Head of caudate nucleus (tissue), 42 donors: ENCODE measurements at regions not wholly inside any gene's neighbourhood (a gene's known extent, or its start where the extent isn't known, plus 50 kb on each side); places are given as distances from the start of the nearest gene placed in this dataset.
"Not testable (repeated sequence)": the region's sequence is repeated elsewhere in the genome, so short reads cannot be mapped to it uniquely, and the experiment has no call there.

ENCODE experiments used
- DNase-seq, 42 donors: peaks; one replicate each; pipeline versions ENCODE4 v3.0.0 to v3.0.0-alpha.2; 2020 to 2021; ENCODE audit warnings: mixed read lengths in 7 of 42
- intact Hi-C: fragments of 100-400 bp; cut with DNase I; formaldehyde crosslinking; loops from one replicate; pipeline ENCODE4 v1.15.0; 2022

GRCh38 chr1:218930472-218931241, 243.0 kb upstream of the LYPLAL1 start:
- DNase-seq, result no peak
- intact Hi-C loops, result no loop called here

DNA sequence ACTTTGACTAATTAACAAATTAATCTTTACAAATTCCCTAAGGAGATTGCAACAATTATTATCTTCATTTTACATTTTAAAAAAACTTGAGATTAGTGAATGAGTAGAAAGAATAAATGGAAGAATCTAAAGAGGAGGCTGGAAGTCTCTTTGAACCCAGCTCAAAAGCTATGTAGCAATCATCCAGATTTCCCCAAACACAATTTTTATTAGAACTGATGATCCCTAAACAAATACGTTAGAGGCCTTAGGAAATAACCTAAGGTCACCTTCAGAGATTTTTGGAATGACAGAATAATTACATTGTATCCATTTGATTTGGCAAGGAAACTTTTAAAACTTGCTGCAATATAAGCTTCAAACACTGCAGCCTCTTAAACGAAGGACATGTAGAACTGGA, 242.4 kb upstream of the LYPLAL1 start:
- intact Hi-C loops, result no loop called here
- no peak for DNase-seq

DNA sequence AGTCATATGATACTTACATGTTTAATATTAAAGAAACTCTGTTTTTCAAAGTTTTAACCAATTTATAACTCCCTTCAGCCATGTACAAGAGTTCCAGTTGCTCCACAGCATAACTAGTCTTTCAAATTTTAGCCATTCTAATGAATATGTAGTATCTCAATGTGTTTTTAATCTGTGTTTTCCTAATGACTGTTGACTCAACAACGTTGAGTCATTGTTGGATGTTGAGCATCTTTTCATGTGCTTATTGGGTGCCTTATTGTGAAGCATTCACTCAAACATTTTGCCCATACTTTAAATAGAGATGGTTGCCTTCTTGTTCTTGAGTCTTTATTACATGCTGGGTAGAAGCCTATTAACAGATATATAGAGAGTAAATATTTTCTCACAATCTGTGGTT, 240.2 kb upstream of the LYPLAL1 start:
- no peak for DNase-seq
- intact Hi-C loops, result no loop called here

- intact Hi-C loops, DNase-seq: not testable (repeated sequence)
These were observed 238.3 kb upstream of the LYPLAL1 start for GRCh38 chr1:218935408-218935807.

GRCh38 chr1:218938259-218938658, 235.4 kb upstream of the LYPLAL1 start:
- intact Hi-C loops, result no loop called here

DNA sequence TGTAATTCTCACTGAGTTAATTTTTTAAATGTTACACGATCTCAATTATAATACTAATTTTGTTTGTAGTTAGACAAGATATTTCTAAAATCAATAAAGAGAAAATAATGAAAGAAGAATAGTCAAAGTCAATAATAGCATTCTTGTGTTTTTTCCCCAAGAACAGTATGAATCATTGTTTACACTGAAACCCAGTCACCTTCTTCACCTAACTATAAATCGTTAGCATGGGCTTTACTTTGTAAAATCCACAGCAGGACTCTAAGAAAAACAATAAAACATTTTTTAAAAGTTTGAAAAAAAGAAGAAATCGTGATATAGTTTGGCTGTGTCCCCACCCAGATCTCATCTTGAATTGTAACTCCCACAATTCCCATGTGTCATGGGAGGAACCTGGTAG, 234.6 kb upstream of the LYPLAL1 start:
- intact Hi-C loops, result no loop called here
- DNase-seq, result no peak

More at GRCh38 chr1:218938259-218938658, 235.4 kb upstream of the LYPLAL1 start:
- no peak for DNase-seq

GRCh38 chr1:218942431-218942830, 231.2 kb upstream of the LYPLAL1 start:
- no peak for DNase-seq
- intact Hi-C loops, result no loop called here

DNA sequence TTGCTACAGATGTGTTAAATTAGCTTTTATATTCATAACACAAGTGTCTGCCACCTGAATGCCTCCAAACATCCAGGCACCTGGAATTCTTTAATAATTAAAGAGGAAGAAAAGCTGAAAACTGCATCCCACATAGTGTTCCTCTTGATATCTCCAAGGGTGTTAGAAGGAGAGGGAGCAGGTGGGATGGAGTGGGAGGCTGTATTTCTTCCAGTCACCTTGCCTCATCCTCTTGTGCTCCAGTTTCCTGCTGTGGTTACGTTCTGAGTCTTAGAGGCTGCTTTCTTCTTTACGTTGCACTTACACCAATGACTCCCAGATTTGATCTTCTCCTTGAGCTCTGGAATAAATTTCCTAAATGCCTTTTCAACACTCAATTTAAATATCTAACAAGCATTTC, 230.3 kb upstream of the LYPLAL1 start:
- DNase-seq, result peak in 22 of 42 donors; percentile 2 to 68 (median 22)
- intact Hi-C loops, result no loop called here

DNA sequence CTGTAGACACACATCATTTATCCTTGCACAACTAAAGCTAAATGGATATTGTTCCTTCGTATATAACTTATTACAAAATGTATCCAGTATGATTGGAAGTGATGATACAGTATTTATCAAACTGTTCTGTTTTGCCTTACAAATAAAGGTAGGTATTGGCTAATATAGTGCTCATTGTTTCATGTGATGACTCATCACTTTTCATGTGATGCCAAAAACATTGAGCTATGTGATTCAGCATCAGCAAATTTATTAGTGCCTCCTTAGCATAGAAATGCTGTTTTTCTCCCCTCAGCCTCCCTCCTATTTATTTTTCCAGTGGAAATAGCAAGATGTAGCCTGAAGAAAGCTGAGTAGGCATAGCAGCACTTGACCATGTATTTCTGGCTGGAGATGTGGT, 228.6 kb upstream of the LYPLAL1 start:
- no peak for DNase-seq
- intact Hi-C loops, result no loop called here

GRCh38 chr1:218946147-218946546, 227.5 kb upstream of the LYPLAL1 start:
- DNase-seq, result no peak
- intact Hi-C loops, result no loop called here

- no peak for DNase-seq
- intact Hi-C loops, result no loop called here
These were observed 225.2 kb upstream of the LYPLAL1 start for GRCh38 chr1:218948446-218948845.

DNA sequence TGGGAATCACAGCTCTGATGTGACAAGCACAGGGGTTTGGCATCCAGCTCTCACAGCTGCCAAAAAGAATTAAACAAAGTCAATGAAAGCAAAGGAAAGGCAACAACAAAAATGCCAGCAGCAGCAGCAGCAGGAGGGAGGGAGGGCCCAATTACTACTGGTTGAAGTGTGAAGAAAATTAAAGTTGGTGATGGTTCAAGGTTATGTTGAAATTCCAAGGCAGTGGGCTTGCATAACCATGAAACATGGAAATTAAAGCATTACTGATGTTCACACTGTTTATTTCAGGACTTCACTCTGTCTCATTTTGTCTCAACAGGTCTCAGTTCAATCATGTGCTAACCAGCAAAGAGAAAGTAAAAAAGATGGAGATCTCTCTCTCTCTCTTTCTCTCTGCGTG, 220.3 kb upstream of the LYPLAL1 start:
- peak in 1 of 42 donors; percentile 17 for DNase-seq
- intact Hi-C loops, result no loop called here

- intact Hi-C loops, result no loop called here
- DNase-seq, result no peak
These were observed 215.7 kb upstream of the LYPLAL1 start for GRCh38 chr1:218957971-218958370.

GRCh38 chr1:218959784-218960183, 213.9 kb upstream of the LYPLAL1 start:
- DNase-seq, result no peak
- intact Hi-C loops, result no loop called here

- no peak for DNase-seq
- intact Hi-C loops, result no loop called here
These were observed 209.1 kb upstream of the LYPLAL1 start for GRCh38 chr1:218964471-218965185.

DNA sequence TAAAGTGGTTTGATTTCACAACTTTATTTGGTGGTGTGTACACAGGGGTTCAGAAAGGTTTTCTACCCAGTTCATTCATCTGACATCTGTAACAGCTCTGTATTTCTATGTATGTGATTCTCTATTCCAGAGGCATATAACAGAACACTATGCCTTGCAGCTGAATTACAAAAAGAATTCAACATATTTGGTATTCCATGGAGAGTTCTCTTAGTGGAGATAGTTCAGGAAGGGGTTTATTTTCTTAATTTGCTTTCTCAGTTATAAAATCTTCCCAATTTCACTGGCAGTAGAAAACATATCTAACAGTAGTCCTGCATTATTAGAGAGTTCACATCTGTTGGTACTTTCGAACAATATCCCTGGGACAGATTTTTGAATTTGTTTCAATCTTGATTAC, 207.9 kb upstream of the LYPLAL1 start:
- no peak for DNase-seq
- intact Hi-C loops, result no loop called here

DNA sequence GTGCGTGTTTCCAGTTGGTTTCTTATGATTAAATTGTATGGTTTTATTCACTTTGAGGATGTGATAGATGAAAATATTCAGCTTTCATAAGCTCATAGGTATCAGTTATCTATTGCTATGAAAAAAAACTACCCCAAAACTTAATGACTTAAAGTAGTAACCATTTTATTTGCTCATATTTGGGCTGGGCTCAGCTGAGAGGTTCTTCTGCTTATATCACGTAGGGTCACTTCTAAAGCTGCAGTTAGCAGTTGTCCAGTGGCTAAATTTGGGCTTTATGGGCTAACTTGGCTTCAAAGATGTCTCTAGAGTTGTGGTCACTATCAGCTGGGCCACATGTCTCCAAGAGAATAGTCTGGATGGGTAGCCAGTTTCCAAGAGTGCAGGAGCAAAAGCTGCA, 206.4 kb upstream of the LYPLAL1 start:
- DNase-seq, result no peak
- intact Hi-C loops, result no loop called here

GRCh38 chr1:218967836-218968235, 205.8 kb upstream of the LYPLAL1 start:
- DNase-seq, result no peak
- intact Hi-C loops, result no loop called here

GRCh38 chr1:218969006-218969405, 204.7 kb upstream of the LYPLAL1 start:
- DNase-seq, result no peak
- intact Hi-C loops, result no loop called here

DNA sequence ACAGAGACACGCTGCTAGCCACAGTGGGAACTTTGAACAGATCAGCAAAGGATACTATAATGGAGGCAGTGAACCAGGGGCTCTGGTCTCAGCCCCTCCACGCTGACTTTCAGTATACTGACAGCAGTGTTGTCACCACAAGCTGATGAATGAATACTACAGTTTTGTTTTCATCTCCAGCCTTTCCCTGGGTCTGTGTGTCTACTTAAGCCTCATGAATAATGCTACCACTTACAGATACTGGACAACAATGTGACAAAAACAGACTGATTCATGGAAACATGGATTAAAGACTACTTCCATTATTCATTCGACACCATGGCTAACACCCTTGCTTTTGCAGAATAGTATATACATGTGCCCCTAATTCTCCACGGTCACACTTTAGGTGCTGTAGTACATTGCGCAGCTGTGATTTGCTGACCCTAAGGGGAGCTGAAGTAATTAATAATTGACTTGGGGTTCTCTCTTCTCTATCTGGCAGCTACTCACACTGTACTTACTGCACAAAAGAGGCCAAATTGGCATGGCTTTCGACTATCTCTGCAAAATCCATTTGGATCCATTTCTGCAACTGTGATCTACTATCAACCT, 203.2 kb upstream of the LYPLAL1 start:
- DNase-seq, result no peak
- intact Hi-C loops, result no loop called here
